ENCODE measurements at regions not wholly inside any gene's neighbourhood (a gene's known extent, or its start where the extent isn't known, plus 50 kb on each side); places are given as distances from the start of the nearest gene placed in this dataset.

- in situ Hi-C loops (cut with HindIII; ENCODE audit: low sequenced_read_pairs) = no loop called here
Observed at GRCh38 chr3:117626577-117626976, 917.0 kb downstream of the TUSC7 start.

GRCh38 chr3:117628823-117629291 lies 919.3 kb downstream of the TUSC7 start:
- in situ Hi-C loops (cut with HindIII; ENCODE audit: low sequenced_read_pairs) = no loop called here

GRCh38 chr3:117629505-117629904 lies 919.9 kb downstream of the TUSC7 start:
- in situ Hi-C loops (cut with HindIII; ENCODE audit: low sequenced_read_pairs) = no loop called here

- in situ Hi-C loops (cut with HindIII; ENCODE audit: low sequenced_read_pairs) = no loop called here
Observed at GRCh38 chr3:117630469-117630868, 920.9 kb downstream of the TUSC7 start.

GRCh38 chr3:117630885-117631284 lies 921.3 kb downstream of the TUSC7 start:
- in situ Hi-C loops (cut with HindIII; ENCODE audit: low sequenced_read_pairs) = no loop called here

- in situ Hi-C loops (cut with HindIII; ENCODE audit: low sequenced_read_pairs) = no loop called here
Observed at GRCh38 chr3:117631781-117632180, 922.2 kb downstream of the TUSC7 start.

GRCh38 chr3:117632191-117632590 lies 922.6 kb downstream of the TUSC7 start:
- in situ Hi-C loops (cut with HindIII; ENCODE audit: low sequenced_read_pairs) = no loop called here

GRCh38 chr3:117633207-117633606 lies 923.6 kb downstream of the TUSC7 start:
- in situ Hi-C loops (cut with HindIII; ENCODE audit: low sequenced_read_pairs) = no loop called here

GRCh38 chr3:117637666-117638065 lies 928.1 kb downstream of the TUSC7 start:
- in situ Hi-C loops (cut with HindIII; ENCODE audit: low sequenced_read_pairs) = no loop called here

GRCh38 chr3:117644203-117644602 lies 934.6 kb downstream of the TUSC7 start:
- in situ Hi-C loops (cut with HindIII; ENCODE audit: low sequenced_read_pairs) = no loop called here

- in situ Hi-C loops (cut with HindIII; ENCODE audit: low sequenced_read_pairs) = no loop called here
Observed at GRCh38 chr3:117645561-117646242, 936.1 kb downstream of the TUSC7 start.

- in situ Hi-C loops (cut with HindIII; ENCODE audit: low sequenced_read_pairs) = no loop called here
Observed at GRCh38 chr3:117647435-117647834, 937.9 kb downstream of the TUSC7 start.

GRCh38 chr3:117651246-117651645 lies 941.7 kb downstream of the TUSC7 start:
- in situ Hi-C loops (cut with HindIII; ENCODE audit: low sequenced_read_pairs) = no loop called here

- in situ Hi-C loops (cut with HindIII; ENCODE audit: low sequenced_read_pairs) = no loop called here
Observed at GRCh38 chr3:117656391-117656790, 946.8 kb downstream of the TUSC7 start.

- in situ Hi-C loops (cut with HindIII; ENCODE audit: low sequenced_read_pairs) = no loop called here
Observed at GRCh38 chr3:117657278-117657677, 947.7 kb downstream of the TUSC7 start.

GRCh38 chr3:117660941-117661817 lies 951.6 kb downstream of the TUSC7 start:
- in situ Hi-C loops (cut with HindIII; ENCODE audit: low sequenced_read_pairs) = no loop called here

GRCh38 chr3:117661818-117662095 lies 952.2 kb downstream of the TUSC7 start:
- in situ Hi-C loops (cut with HindIII; ENCODE audit: low sequenced_read_pairs) = no loop called here

- in situ Hi-C loops (cut with HindIII; ENCODE audit: low sequenced_read_pairs) = no loop called here
Observed at GRCh38 chr3:117665296-117665695, 955.7 kb downstream of the TUSC7 start.

- in situ Hi-C loops (cut with HindIII; ENCODE audit: low sequenced_read_pairs) = no loop called here
Observed at GRCh38 chr3:117666325-117666724, 956.7 kb downstream of the TUSC7 start.

- in situ Hi-C loops (cut with HindIII; ENCODE audit: low sequenced_read_pairs) = no loop called here
Observed at GRCh38 chr3:117666812-117667211, 957.2 kb downstream of the TUSC7 start.

GRCh38 chr3:117669774-117670173 lies 960.2 kb downstream of the TUSC7 start:
- in situ Hi-C loops (cut with HindIII; ENCODE audit: low sequenced_read_pairs) = no loop called here

- in situ Hi-C loops (cut with HindIII; ENCODE audit: low sequenced_read_pairs) = no loop called here
Observed at GRCh38 chr3:117671722-117672318, 962.2 kb downstream of the TUSC7 start.
